ENCODE measurements at regions not wholly inside any gene's neighbourhood (a gene's known extent, or its start where the extent isn't known, plus 50 kb on each side); places are given as distances from the start of the nearest gene placed in this dataset.
A peak's percentile ranks its signal among the peaks of the same experiment; 100 is the strongest.

DNA sequence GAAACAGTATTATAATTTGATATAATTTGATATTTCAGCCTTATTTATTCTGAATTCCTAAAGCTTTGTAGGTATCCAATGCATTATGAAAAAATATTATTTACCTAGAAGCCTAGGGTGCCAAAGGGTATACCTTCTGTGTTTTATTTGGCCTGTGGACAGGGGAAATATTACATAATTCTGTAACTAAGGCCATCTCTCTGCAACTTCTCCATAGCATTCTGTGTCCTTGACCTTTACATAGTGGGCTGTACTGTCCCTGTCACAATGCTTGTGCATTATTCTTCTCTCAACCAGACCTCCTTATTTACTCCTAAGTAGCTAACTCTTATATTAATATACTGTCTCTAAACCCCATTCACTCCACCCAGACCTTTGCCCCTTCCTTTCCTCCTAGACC, 57.0 kb upstream of the RANBP6 start:
- intact Hi-C loops (cut with DNase I): no loop called here
- DNase-seq (ENCODE audit: low spot score): no peak
- ATAC-seq: no peak

DNA sequence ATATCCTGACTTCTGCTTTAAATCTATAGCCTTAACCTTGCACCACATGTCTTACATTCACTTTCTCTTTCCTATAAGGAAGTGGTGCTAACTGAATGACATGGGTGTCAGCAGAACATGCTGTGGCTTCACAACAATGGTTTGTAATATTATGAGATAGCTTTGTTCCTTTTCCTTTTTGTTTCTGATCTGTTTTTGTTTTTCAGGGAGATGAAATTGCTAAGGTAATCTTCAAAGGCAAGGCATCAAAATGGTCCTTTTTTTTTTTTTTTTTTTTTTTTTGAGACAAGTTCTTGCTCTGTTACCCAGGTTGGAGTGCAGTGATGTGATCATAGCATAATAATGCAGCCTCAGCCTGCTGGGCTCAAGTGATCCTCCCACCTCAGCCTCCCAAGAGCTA, 53.6 kb upstream of the RANBP6 start:
- DNase-seq (ENCODE audit: low spot score) (no peak), ATAC-seq (peak; percentile 73)

DNA sequence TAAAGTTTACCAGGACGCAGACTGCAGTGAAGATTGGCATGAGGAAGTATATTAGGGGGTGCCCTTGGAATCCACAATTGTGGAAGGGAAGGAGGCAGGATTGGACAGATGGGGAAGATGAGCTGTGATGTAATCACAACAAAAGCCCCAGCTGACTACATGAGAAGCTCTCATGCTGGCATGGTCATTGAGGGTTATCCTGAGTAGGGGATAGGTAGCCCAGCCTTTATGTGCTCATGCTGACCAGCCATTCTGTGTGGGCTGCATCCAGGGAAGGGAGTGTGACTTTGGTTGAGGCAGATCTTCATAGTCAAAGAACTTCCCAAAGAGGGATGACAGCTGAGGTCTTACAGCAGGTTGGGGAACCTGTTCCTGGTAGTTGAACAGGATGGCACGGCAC, 52.0 kb upstream of the RANBP6 start:
- intact Hi-C loops (cut with DNase I): no loop called here
- ATAC-seq: no peak

More for the DNA sequence above, 53.6 kb upstream of the RANBP6 start:
- intact Hi-C loops (cut with DNase I): no loop called here

More for the DNA sequence above, 52.0 kb upstream of the RANBP6 start:
- no peak for DNase-seq (ENCODE audit: low spot score)

Data from sciatic nerve (tissue), 2 donors.